Activated effector memory CD4-positive, alpha-beta T cell treated with anti-CD3 and anti-CD28 coated beads, Interleukin-2, amount 50 U/mL, for 16 hours (primary cell): ENCODE measurements at regions not wholly inside any gene's neighbourhood (a gene's known extent, or its start where the extent isn't known, plus 50 kb on each side); places are given as distances from the start of the nearest gene placed in this dataset.
"Not testable (repeated sequence)": the region's sequence is repeated elsewhere in the genome, so short reads cannot be mapped to it uniquely, and the experiment has no call there.

Experiments
- DNase-seq: peaks from one replicate; pipeline ENCODE4 v3.0.0-alpha.2; 2020

GRCh38 chr2:144776766-144777165, 256.8 kb upstream of the ZEB2 start:
- no peak for DNase-seq

DNA sequence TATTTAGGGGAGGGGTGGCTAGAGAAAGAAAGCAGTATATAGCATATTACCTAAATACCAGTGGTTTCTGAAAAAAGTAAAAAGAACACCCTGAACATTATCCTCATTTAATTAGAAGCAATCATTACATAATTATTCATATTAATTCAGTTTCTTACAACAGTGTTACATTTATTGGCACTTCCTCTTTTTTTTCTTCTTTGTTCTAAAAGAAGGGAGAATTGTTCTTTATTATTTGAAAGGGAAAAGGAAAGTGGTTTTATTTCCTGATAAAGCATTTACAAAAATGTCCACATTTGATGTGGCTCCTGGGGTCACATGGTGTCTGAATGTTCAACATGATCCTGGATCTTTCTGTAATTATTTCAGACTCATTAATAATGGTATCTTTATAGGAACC, 254.9 kb upstream of the ZEB2 start:
- no peak for DNase-seq

GRCh38 chr2:144771348-144771747, 251.4 kb upstream of the ZEB2 start:
- no peak for DNase-seq

GRCh38 chr2:144770616-144771230, 250.8 kb upstream of the ZEB2 start:
- DNase-seq: no peak

GRCh38 chr2:144760939-144761338, 241.0 kb upstream of the ZEB2 start:
- DNase-seq: not testable (repeated sequence)

- DNase-seq: no peak
Observed at GRCh38 chr2:144759746-144760145, 239.8 kb upstream of the ZEB2 start.

DNA sequence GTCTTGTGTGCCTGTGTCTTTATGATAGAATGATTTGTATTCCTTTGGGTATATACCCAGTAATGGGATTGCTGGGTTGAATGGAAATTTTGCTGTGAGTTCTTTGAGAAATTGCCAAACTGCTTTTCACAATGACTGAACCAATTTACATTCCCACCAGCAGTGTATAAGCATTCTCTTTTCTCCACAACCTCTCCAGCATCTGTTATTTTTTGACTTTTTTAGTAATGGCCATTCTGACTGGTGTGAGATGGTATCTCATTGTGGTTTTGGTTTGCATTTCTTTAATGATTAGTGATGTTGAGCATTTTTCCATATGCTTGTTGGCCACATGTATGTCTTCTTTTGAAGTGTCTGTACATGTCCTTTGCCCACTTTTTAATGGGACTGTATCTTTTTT, 238.3 kb upstream of the ZEB2 start:
- not testable (repeated sequence) for DNase-seq

DNA sequence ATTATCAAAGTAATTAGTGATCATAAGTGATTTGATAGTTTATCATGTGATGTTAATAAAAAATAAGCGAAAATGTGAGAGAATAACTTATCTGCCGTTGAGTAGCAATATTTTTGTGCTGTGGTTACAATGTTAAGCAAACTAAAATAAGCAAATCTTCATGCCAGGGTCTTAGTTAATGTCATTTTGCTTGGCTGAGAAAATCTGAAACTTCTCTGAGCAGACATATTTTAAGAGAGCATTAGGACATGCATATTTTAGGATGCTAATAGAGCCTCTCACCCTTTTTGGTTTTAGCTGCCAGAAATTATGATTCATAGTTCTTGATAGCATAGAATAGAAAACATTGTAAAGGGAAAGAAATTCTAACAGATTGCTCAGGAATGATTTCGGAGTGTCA, 233.5 kb upstream of the ZEB2 start:
- DNase-seq: no peak

- DNase-seq: no peak
Observed at GRCh38 chr2:144751142-144751905, 231.4 kb upstream of the ZEB2 start.

DNA sequence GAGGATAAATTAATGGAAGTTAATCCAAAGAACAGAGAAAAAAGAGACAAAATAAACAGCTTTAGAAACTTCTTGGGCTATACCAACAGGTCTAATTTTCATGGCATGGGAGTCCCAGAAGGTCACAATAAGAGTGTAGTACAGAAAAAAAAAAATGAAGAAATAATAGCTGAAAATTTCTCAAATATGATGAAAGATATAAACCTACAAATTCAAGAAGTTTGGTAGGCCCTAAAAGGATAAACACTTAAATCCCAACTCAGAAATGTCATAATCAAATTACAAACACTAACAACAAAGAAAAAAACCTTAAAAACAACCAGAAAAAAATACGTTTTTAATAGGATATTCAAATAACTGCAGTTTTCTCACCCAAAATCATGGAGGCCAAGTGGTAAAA, 229.3 kb upstream of the ZEB2 start:
- no peak for DNase-seq

GRCh38 chr2:144748443-144748842, 228.5 kb upstream of the ZEB2 start:
- DNase-seq: no peak

DNA sequence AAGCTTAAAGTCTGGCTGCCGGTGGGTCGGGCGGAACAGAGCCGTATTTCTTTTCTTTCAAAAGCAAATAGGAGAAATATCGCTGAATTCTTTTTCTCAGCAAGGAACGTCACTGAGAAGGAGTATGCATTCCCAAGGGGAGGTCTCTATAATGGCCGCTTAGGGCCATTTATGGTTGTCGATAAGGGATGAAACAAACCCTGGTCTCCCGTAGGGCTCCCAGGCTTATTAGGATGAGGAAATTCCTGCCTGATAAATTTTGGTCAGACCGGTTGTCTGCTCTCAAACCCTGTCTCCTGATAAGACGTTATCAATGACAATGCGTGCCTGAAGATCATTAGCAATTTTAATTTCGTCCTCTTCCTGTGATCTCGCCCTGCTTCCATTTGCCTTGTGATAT, 227.7 kb upstream of the ZEB2 start:
- DNase-seq: no peak

- DNase-seq: no peak
Observed at GRCh38 chr2:144745424-144745823, 225.5 kb upstream of the ZEB2 start.

DNA sequence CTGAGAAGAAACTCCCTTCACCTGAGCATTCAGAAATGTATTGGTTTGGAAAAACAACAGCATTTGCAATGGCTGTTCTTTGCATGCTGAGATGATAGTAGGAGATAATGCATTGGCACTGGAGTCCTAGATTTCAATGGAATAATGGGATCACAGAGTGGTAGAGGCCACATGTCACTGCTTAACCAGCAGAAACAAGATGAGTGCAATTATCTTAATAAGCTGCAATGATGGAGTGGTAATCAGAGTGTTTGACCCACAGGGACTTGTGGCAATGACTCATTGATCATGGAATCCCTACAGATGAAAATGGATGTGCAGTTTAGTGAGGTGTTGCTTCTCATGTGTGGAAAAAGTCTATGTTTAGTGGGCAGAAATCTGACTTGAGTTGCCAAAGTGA, 218.8 kb upstream of the ZEB2 start:
- no peak for DNase-seq

DNA sequence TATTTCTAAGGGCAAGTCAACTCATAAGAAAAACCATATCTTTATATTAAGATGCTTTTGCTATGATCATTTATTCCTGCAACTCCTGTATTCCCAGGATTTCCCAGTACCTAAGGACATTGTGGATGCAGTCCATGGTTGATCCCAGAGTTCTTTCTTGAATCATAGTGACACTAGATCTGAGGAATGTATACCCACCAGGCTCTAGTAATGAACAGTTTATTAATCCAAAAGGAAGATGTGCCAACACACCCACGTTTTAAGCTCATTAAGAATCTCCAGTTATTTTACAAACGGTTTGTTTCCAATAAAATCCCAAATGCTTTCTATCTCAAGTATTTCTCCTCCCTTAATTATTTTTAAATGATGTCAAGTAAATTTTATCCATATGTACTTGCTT, 210.8 kb upstream of the ZEB2 start:
- DNase-seq: no peak

GRCh38 chr2:144724460-144724859, 204.5 kb upstream of the ZEB2 start:
- not testable (repeated sequence) for DNase-seq

- DNase-seq: no peak
Observed at GRCh38 chr2:144718376-144718775, 198.5 kb upstream of the ZEB2 start.

- no peak for DNase-seq
Observed at GRCh38 chr2:144715992-144716391, 196.1 kb upstream of the ZEB2 start.

- DNase-seq: no peak
Observed at GRCh38 chr2:144713410-144713809, 193.5 kb upstream of the ZEB2 start.

- DNase-seq: no peak
Observed at GRCh38 chr2:144712550-144712940, 192.6 kb upstream of the ZEB2 start.

GRCh38 chr2:144711630-144712549, 192.0 kb upstream of the ZEB2 start:
- no peak for DNase-seq

GRCh38 chr2:144711084-144711483, 191.2 kb upstream of the ZEB2 start:
- no peak for DNase-seq

DNA sequence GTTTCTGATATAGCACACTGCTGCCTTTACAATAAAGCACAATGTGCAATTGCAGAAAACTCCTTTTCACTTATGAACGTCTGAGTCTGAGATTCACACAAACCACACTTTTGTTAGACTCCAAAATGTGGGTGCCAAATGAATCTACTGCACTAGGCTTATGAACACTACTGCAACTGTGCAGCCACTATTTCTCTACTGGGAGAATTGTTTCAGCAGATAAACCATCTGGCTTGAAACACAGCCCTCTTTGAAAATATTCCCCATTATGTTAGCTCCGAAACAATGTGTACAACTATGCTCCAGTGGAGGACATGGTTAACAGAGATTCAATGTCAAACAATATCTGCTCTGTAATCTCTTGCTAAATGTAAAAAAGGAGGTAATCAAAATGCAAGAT, 188.7 kb upstream of the ZEB2 start:
- no peak for DNase-seq
